NCI-H1417 (cell line): ENCODE measurements at regions not wholly inside any gene's neighbourhood (a gene's known extent, or its start where the extent isn't known, plus 50 kb on each side); places are given as distances from the start of the nearest gene placed in this dataset.

Experiments used
- DNase-seq, 3 experiments: peaks; one replicate each; lab custom pipeline; 2025; lab: John Stamatoyannopoulos, UW

DNA sequence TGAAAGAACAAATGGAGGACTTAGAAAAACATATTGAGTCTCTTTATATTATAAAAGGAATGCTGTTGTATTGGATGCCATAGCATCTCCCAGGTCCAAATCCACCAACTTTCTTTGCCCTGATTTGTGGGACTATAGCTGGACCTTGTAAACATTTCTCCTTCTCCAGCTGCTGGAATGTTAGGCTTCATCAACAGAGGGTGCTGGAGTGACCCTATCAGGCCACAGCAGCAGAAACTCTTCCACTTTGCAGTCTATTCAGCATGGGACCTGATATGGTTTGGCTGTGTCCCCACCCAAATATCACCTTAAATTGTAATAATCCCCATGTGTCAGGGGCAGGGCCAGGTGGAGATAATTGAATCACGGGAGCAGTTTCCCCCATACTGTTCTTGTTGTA lies 138.4 kb upstream of the ARL4C start:
- DNase-seq, result no peak

DNA sequence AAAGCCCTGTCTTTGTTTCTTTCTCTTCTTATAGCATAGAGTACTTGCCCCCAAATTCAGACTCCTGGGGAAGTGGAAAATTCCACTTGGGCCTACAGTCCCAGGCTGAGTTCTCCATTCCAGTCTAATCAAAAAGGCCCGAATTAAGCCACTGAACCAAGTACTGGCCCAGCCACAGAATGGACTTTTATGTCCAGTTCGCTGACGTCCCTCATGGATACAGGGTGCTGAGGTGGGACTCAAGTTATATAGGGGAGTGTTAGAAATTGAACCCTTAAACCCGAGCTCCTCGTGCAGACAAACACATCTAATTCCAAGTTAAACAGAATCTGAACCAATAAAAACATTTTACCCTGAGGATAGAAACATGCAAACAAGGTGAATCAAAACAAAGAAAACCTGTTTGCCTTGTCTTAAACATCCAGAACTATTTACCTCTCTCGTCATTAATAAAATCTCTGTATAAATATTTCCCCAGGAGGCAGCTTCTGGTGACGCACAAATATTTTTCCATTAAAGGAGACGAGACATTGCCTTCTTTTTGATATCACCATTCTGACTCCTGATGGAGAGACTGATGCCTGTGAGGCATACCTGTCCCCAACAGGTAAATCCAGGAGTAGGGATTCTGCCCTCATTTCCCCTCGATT lies 136.8 kb upstream of the ARL4C start:
- no peak for DNase-seq

- no peak for DNase-seq
Observed at GRCh38 chr2:234632527-234633391, 135.9 kb upstream of the ARL4C start.

DNA sequence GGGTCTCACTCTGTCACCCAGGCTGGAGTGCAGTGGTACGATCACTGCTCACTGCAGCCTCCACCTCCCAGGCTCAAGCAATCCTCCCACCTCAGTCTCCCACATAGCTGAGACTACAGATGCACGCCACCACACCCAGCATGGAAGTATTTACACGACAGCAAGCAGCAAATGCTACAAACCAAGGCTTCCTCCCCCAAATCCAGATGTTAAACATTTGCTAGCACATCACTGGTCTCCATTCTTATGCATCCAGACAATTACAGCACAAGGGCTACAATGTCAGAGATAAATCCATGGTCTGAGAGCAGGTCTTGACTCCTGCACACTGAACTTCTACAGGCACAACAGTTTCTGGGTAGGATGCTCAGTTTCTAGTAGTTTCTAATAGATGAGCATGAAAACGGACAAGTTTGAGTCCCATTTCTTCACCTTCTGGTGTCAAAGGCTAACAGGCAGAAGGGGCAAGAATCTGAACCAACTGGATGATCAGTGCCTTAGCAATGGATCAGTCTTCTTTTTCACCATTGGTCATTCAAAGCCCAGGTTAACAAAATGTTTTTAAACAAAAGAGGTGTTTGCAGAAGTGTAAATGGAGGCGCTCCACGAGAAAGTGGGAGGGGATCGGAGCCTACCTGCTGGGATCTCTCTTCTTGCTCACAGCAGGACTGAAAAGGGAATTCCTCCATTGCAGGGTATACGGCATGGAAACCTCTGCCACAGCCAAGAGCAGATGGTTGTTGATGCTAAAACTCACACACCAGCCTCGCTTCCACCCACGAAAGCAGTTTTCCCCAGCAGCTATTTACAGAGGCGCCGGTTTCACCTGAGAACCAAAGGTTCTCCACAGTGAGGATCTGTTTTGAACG lies 135.0 kb upstream of the ARL4C start:
- no peak for DNase-seq

DNA sequence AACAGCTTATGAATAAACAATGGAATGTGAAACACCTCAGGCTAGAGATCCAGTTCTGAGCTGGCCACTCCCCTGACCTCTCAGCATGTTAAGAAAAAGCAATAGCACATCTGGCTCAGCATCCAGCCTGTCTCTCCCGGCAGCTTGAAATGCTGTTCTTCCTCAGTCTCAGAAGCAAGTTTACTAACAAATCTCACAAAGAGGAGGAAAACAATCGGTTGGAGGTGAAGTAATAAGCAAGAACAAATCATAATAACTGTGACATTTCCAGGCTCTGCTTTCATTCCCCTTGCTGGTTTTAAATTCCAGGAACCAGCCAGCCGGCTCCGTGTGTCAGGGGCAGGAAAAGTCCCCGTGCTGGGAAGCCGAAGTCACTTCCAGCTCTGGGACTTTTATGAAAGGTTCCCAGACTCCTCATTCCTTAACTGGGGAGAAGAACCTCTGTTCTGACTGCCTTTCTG lies 133.9 kb upstream of the ARL4C start:
- DNase-seq, result peak in 1 of 3 experiments; percentile 18

DNA sequence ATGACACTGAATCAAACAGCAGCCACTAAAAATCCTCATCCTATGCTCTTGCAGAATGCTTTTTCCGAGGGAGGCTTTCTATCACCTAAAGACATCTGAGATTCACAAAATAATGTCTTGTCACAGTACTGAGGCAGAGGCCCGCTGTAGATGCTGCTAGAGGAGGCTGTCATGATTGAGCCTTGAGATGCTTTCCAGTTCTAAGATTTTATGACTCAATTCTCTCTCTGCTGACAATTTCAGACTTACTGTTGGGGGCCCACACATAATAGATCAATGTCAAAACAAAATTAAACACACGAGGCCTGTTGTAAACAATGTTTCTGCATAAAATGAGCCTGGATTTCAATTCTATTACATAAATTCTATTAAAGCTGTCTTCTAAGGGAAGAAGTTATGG lies 132.7 kb upstream of the ARL4C start:
- DNase-seq, result no peak

- DNase-seq, result no peak
Observed at GRCh38 chr2:234628953-234629352, 132.1 kb upstream of the ARL4C start.

DNA sequence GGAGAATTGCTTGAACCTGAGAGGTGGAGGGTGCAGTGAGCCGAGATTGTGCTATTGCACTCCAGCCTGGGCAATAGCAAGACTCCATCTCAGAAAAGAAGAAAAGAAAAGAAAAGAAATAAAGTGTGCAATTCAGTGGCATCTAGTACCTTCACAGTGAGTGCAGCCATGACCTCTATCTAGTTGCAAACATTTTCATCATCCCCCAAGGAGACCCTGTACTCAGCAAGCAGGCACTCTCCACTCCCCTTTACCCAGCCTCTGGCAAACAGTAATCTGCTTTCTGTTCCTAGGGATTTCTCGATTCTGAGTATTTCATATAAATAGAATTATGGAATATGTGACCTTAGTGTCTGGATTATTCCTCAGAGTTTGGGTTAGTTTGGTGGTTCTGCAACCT lies 130.4 kb upstream of the ARL4C start:
- DNase-seq, result no peak

- DNase-seq, result no peak
Observed at GRCh38 chr2:234626566-234627130, 129.8 kb upstream of the ARL4C start.

DNA sequence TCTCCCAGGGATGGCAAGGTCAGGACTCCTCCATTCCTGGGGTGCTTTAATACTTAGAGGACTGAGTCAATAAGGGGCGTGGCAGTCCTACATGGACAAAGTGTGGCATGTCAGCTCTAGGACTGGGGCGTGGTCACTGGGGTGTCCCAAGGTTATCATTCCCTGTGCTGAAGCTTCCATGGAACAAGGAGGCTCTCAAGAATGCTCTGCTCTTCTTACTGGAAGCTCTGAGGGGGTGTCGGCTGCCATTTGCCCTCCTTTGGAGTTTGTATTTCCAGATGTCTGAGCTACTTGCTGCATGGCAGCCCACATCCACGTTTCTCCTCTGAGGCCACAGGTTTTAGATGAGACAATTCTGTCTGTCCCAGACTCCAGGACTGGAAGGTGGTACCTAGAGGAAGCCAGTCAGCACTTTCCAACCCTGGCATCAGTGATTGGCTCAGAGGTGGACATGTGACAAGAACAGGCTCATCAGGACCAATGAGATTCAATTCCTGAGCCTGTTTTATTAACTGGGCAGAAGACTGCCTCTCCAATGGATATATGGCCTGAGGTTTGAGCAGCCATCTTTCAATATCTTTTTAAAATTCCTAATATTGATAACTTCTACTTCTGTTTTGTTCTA lies 128.9 kb upstream of the ARL4C start:
- no peak for DNase-seq

GRCh38 chr2:234623521-234623991 lies 126.7 kb upstream of the ARL4C start:
- no peak for DNase-seq

- DNase-seq, result no peak
Observed at GRCh38 chr2:234621120-234621519, 124.2 kb upstream of the ARL4C start.

DNA sequence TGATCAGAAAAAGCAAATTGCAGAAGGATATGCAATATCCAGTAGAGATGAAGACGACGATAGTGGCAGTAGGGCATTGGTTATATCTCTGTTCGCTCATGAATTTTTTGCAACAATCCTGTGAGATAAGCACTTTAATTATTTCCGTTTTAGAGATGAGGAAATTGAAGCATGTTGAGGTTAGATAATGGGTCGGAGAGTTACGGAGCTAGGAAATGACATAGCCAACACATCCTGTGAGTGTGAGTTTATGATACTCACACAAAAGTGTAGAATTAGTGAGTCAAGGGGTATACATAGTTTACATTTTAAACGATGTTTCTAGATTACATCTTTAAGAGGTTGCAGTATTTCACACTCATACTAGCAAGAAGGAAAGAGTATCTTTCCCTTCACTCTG lies 123.1 kb upstream of the ARL4C start:
- DNase-seq, result no peak

GRCh38 chr2:234615643-234616356 lies 118.9 kb upstream of the ARL4C start:
- no peak for DNase-seq

GRCh38 chr2:234611209-234611608 lies 114.3 kb upstream of the ARL4C start:
- no peak for DNase-seq

DNA sequence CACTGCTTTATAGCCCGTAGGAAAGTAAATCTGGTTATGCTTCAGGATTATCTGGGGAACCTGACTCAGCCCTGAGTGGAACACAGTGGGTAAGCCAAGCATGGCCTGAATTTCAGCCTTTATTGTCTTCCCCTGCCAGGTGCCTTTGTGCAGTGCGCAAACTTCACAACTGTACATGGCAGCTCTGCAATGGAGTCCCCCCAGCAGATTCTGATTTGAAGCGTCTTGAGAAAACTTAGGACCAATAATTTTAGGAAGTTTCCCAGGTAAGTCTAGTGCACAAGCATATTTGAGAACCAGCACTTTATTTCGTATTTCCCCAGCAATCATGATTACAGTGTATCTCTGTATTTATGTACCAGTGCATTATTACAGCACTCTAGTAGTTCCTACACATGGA lies 112.1 kb upstream of the ARL4C start:
- no peak for DNase-seq

GRCh38 chr2:234607691-234608090 lies 110.8 kb upstream of the ARL4C start:
- DNase-seq, result no peak

DNA sequence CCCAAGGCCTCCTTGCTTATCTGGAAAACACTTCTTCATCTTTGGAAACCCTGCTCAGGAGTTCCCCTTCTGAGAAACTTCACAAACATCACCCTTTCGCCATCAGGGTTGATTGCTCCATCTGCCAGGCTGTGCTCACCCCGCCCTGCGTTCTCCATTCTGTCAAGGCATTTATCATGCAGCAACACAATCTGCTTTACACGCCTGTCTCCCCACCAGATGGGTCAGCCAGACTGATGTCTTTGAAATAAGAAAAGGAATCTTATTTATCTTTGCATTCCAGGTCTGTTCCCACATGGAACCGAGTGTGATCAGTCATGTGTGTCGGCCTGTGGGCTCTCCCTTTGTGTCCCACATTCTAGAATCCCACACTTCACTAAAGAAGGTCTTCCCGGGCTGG lies 110.0 kb upstream of the ARL4C start:
- DNase-seq, result no peak

DNA sequence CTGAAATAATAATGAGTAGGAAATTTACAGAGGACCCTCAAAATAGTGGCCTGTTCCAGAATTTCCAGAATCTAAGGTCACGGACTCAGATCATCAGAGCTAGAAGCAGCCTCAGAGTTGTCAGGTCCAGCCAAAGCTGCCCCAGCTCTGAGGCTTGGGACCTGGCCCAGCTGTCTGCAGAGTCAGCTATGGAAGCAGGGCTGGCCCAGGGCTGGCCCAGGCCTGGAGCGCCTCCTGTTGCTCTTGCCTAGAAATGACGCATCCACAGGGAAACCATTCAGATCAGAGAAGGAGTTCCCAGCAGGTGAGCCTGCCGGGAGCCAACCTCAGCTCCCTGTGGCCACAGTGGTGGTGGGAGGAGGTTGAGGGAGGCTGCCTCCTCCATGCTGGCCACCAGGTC lies 106.7 kb upstream of the ARL4C start:
- DNase-seq, result no peak

GRCh38 chr2:234601213-234601612 lies 104.3 kb upstream of the ARL4C start:
- no peak for DNase-seq

DNA sequence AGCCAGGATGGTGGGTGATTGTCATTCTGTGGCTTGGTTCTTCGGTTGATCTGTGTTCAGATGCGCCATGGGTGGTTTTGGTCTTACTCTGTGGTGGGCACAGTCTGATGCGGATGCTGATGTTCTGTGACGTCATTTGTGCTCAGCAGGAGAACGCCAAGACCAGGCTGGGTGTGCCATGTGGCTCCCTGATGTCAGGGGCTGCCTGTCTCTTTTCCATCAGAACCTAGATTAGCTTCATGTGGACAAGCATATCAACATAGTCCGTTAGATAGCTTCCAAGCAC lies 100.6 kb upstream of the ARL4C start:
- no peak for DNase-seq
